ENCODE measurements at regions not wholly inside any gene's neighbourhood (a gene's known extent, or its start where the extent isn't known, plus 50 kb on each side); places are given as distances from the start of the nearest gene placed in this dataset.

DNA sequence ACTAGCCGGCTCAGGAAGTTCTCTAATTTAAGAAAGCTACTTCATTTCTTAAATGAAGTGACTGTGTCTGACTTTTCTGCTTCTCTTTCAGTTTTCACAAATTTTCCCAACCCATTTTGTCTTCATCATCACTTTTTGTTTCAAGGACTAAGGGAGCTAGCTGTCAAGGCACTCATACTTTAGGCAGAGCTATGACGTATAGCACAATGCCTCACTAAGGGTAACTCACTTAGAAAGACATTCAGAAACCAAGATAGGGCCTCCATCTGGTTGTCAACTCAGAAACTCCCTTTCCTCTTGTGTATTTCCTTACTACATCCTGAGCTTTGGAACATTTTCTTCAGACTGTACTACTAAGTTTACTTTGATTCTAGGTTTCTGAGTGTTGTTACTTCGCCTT is 397.9 kb downstream of the TOX3 start:
- no peaks in the 10 kb centered on the region for H3K27me3 ChIP-seq
- H3K4me3 ChIP-seq: no peak overlapping the region
- H3K4me1 ChIP-seq: no peaks in the 10 kb centered on the region
- intact Hi-C loops (cut with DNase I; ENCODE audit: low total_unique reads): no loop called here
- H3K27ac ChIP-seq: no peak overlapping the region
- TF ChIP-seq, protein P1, sequence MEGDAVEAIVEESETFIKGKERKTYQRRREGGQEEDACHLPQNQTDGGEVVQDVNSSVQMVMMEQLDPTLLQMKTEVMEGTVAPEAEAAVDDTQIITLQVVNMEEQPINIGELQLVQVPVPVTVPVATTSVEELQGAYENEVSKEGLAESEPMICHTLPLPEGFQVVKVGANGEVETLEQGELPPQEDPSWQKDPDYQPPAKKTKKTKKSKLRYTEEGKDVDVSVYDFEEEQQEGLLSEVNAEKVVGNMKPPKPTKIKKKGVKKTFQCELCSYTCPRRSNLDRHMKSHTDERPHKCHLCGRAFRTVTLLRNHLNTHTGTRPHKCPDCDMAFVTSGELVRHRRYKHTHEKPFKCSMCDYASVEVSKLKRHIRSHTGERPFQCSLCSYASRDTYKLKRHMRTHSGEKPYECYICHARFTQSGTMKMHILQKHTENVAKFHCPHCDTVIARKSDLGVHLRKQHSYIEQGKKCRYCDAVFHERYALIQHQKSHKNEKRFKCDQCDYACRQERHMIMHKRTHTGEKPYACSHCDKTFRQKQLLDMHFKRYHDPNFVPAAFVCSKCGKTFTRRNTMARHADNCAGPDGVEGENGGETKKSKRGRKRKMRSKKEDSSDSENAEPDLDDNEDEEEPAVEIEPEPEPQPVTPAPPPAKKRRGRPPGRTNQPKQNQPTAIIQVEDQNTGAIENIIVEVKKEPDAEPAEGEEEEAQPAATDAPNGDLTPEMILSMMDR (IDR thresholded peaks at IDR 0.05): no peak
- no peak for TF ChIP-seq POLR2A (IDR thresholded peaks at IDR 0.05)
- no peaks in the 10 kb centered on the region for H3K9me3 ChIP-seq
- DNase-seq: no peak
- no peaks in the 10 kb centered on the region for H3K36me3 ChIP-seq

DNA sequence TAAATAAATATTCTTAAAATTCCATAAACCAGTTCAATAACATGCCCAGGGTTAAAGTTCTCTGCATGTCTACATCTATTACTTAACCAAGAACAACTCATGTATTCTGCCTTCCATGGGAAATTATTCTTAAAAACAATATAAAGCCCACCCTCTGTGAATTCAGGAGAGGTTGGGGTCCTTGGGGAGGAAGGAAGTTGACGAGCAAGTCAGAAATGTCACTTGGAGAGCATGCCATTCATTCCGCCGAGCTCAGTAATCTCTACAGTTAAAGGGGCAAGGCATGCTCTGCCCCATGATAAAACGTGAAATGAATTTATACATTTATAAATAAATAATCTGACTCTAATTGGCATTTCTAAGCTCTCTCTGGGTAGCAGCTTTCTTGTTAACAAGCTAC is 405.1 kb downstream of the TOX3 start:
- Histone ChIP-seq H3K9me3 (no peaks in the 10 kb centered on the region), H3K4me3 (no peak overlapping the region), H3K36me3 (no peaks in the 10 kb centered on the region), H3K4me1 (no peaks in the 10 kb centered on the region), H3K27me3 (no peaks in the 10 kb centered on the region), H3K27ac (no peak overlapping the region)
- no peak for DNase-seq
- intact Hi-C loops (cut with DNase I; ENCODE audit: low total_unique reads): no loop called here
- TF ChIP-seq POLR2A (IDR thresholded peaks at IDR 0.05): no peak
- TF ChIP-seq, protein P1 (IDR thresholded peaks at IDR 0.05): no peak

DNA sequence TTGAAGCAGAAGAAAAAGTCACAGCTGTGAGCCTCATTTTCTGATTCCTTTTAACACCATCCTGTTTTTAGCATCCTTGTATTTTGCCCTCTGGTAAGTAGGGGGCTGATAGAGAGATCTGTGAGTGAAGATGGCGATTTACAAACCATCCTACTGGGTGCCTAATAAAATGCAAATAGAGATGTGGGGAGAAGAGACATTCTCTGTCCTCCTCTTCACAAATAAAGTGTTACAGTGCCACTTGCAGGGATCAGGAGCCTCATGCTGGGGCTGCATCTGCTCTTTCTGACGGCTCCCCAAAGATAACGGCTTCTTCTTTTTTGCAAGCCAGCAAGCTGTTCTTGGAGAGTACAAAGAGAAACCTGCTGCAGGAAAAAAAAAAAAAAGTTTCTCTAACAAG is 418.6 kb downstream of the TOX3 start:
- no peaks in the 10 kb centered on the region for H3K27me3 ChIP-seq
- no peaks in the 10 kb centered on the region for H3K9me3 ChIP-seq
- H3K27ac ChIP-seq: no peak overlapping the region
- intact Hi-C loops (cut with DNase I; ENCODE audit: low total_unique reads): no loop called here
- no peaks in the 10 kb centered on the region for H3K36me3 ChIP-seq
- no peak for DNase-seq
- no peaks in the 10 kb centered on the region for H3K4me1 ChIP-seq
- TF ChIP-seq, protein P1 (IDR thresholded peaks at IDR 0.05): no peak
- TF ChIP-seq POLR2A (IDR thresholded peaks at IDR 0.05): no peak
- H3K4me3 ChIP-seq: no peak overlapping the region

DNA sequence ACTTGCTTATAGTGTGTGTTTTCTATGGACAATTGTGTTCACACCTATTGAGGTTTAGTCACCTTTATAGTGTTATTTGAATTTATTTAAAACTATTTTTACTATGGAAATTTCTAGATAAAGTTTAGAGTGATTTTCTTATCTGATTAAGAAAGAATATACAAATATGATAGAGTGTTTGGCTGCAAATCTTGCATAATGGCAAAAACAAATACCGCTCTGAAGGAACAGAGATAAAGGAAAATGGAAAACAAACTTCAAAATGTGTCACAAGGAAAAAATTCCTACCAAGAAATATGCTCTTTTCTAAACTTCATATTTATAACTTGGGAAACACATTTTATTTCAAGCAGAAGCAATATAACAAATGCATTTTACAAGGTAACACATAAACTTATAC is 423.1 kb downstream of the TOX3 start:
- Histone ChIP-seq H3K4me1 (no peaks in the 10 kb centered on the region), H3K4me3 (no peak overlapping the region), H3K27me3 (no peaks in the 10 kb centered on the region), H3K36me3 (no peaks in the 10 kb centered on the region), H3K9me3 (no peaks in the 10 kb centered on the region), H3K27ac (no peak overlapping the region)
- no peak for TF ChIP-seq POLR2A (IDR thresholded peaks at IDR 0.05)
- TF ChIP-seq, protein P1 (IDR thresholded peaks at IDR 0.05): no peak
- intact Hi-C loops (cut with DNase I; ENCODE audit: low total_unique reads): no loop called here
- no peak for DNase-seq

DNA sequence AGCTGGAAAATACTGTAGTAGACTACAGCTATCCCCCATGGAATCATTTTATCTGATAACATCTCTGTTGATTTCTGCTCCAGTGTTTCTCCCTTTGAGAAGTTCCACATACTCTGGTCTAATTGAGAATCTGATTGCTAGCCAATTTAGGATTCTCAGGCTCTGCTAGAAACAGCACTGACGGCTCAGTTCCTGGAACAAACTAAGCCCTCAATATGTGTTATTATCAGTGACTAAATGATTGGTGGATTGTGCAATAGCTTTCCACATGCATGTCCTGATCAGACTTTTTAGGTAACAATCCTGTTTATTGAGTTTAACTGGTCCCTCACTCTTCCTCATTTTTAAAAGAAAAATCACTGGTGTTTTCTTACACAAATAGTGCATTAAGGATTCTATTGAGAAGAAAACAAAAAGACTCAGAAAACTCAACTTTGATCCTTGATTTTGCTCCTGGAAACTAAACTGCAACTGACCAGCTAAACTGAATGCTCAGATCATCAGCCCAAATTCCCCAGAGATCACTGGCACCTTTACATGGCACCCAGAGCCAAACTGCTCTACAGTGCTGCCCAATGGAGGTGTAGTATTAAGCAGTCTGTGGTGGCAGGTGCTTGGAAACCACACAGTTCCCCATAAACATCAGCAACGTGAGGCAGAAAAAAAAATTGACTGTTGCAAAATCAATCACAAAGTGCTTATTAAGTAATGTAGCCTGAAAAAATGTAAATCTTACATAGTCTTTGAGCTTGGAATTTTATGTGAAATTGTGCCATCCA is 423.7 kb downstream of the TOX3 start:
- TF ChIP-seq, protein P1 (IDR thresholded peaks at IDR 0.05): no peak
- TF ChIP-seq POLR2A (IDR thresholded peaks at IDR 0.05): no peak
- H3K27ac ChIP-seq: no peak overlapping the region
- H3K4me3 ChIP-seq: no peak overlapping the region
- H3K9me3 ChIP-seq: no peaks in the 10 kb centered on the region
- intact Hi-C loops (cut with DNase I; ENCODE audit: low total_unique reads): no loop called here
- DNase-seq: no peak
- no peaks in the 10 kb centered on the region for H3K27me3 ChIP-seq
- no peaks in the 10 kb centered on the region for H3K36me3 ChIP-seq
- H3K4me1 ChIP-seq: no peaks in the 10 kb centered on the region

Measured in uterus (tissue), 3 donors.